Panc1 (cell line): ENCODE measurements at regions not wholly inside any gene's neighbourhood (a gene's known extent, or its start where the extent isn't known, plus 50 kb on each side); places are given as distances from the start of the nearest gene placed in this dataset.

ENCODE experiments used
- ATAC-seq: fragments of 200-7000 bp; cut with Tn5 transposase; 2 replicates; pipeline ENCODE4 v1.9.1; 2020; ENCODE audit warnings: mild to moderate bottlenecking, moderate library complexity
- BruUV-seq: library from RNA; stranded (reverse); fragments of 400-500 nt; replicated peaks from 2 replicates; lab custom pipeline; 2021; lab: Mats Ljungman, UMichigan
- CTCF ChIA-PET: fragments of 300-600 bp; sonication (Branson Sonifier 250); formaldehyde crosslinking; loops from one replicate; lab custom pipeline; 2022; ENCODE audit warnings: antibody characterized with exemption; lab: Charles Lee
- POLR2A ChIA-PET: fragments of 300-600 bp; sonication (Branson Sonifier 250); formaldehyde crosslinking; loops from one replicate; lab custom pipeline; 2022; ENCODE audit warnings: antibody characterized with exemption; lab: Charles Lee
- DNase-seq: peaks from one replicate; pipeline ENCODE4 v3.0.0-alpha.2; 2010; ENCODE audit warnings: low read depth, low spot score
- H3K27ac ChIP-seq: 2 replicates; pipeline ENCODE4 v1.5.1; 2011; ENCODE audit warnings: mild to moderate bottlenecking, low read length, inconsistent platforms
- H3K27me3 ChIP-seq: fragments of 200-500 bp; sonication (Bioruptor generic); 2 replicates; pipeline ENCODE4 v1.6.0; 2014; ENCODE audit warnings: low read length, inconsistent platforms; ENCODE audit not compliant: control insufficient read depth, insufficient read depth
- H3K36me3 ChIP-seq: fragments of 200-500 bp; sonication (Bioruptor generic); 2 replicates; pipeline ENCODE4 v1.5.1; 2014; ENCODE audit warnings: inconsistent platforms, mild to moderate bottlenecking, low read length, moderate library complexity; ENCODE audit not compliant: control insufficient read depth, insufficient read depth
- H3K4me1 ChIP-seq: 2 replicates; pipeline ENCODE4 v1.5.1; 2011; ENCODE audit warnings: inconsistent platforms, mild to moderate bottlenecking, low read length, moderate library complexity; ENCODE audit not compliant: control insufficient read depth, insufficient read depth
- H3K4me3 ChIP-seq, 2 experiments: 2 replicates each; pipeline ENCODE4 v1.5.1; 2011 to 2012; ENCODE audit warnings: low read depth in 2 of 2, low read length in 2 of 2, mild to moderate bottlenecking in 2 of 2, inconsistent platforms in 1 of 2, moderate library complexity in 1 of 2
- H3K9me3 ChIP-seq: fragments of 200-500 bp; sonication (Bioruptor generic); 2 replicates; pipeline ENCODE4 v1.5.1; 2014; ENCODE audit warnings: low read depth, mild to moderate bottlenecking, inconsistent platforms, low read length, moderate library complexity; ENCODE audit not compliant: control insufficient read depth, insufficient read depth
- CTCF ChIP-seq: fragments of 450-650 bp; IDR thresholded peaks from 2 replicates; pipeline ENCODE4 v1.5.1; 2017; ENCODE audit warnings: mild to moderate bottlenecking
- POLR2AphosphoS5 ChIP-seq: IDR thresholded peaks from 2 replicates; pipeline ENCODE4 v1.6.1; 2012; ENCODE audit warnings: mild to moderate bottlenecking, low read depth, low read length, moderate library complexity
- REST ChIP-seq, 2 experiments: IDR thresholded peaks; 2 replicates each; pipeline ENCODE4 v1.6.1; 2011 to 2012; ENCODE audit warnings: low read depth in 2 of 2, control low read depth in 1 of 2, low read length in 1 of 2, mild to moderate bottlenecking in 1 of 2, moderate library complexity in 1 of 2; ENCODE audit not compliant: insufficient read depth in 1 of 2
- SIN3A ChIP-seq: IDR thresholded peaks from 2 replicates; pipeline ENCODE4 v1.6.1; 2012; ENCODE audit warnings: low read depth, mild to moderate bottlenecking, low read length, moderate library complexity, borderline replicate concordance; ENCODE audit not compliant: insufficient read depth
- TCF7L2 ChIP-seq: IDR thresholded peaks from 2 replicates; pipeline ENCODE4 v1.6.1; 2011; ENCODE audit warnings: mild to moderate bottlenecking, low read depth, low read length, inconsistent platforms
- in situ Hi-C: cut with HindIII; loops from 2 replicates; pipeline ENCODE4 v1.10.0; 2016; ENCODE audit warnings: low sequenced_read_pairs, low pct_unique_long_range_greater_than_20kb
- intact Hi-C: fragments of 100-400 bp; cut with micrococcal nuclease; formaldehyde crosslinking; loops from one replicate; pipeline ENCODE4 v1.10.0; 2022; ENCODE audit not compliant: unreplicated experiment

- Histone ChIP-seq H3K27ac (no peak overlapping the region), H3K27me3 (no peaks in the 10 kb centered on the region; the same call in 1 of the 2 replicates), H3K9me3 (peaks cover 7% of the 10 kb centered on the region; the same call in 1 of the 2 replicates), H3K4me1 (no peaks in the 10 kb centered on the region), H3K4me3 (no peak overlapping the region), H3K36me3 (no peaks in the 10 kb centered on the region)
- BruUV-seq: no TSS peak
- intact Hi-C loops (no loop called here), in situ Hi-C loops (no loop called here)
- no peak for TF ChIP-seq TCF7L2
- TF ChIP-seq SIN3A: no peak
- TF ChIP-seq POLR2AphosphoS5: no peak
- no peak for TF ChIP-seq CTCF
- TF ChIP-seq REST (IDR thresholded peaks at IDR 0.05; ENCODE audit: insufficient read depth in 1 of 2, low read depth in 2 of 2, low read length in 1 of 2): no peak
- no peak for DNase-seq
- CTCF ChIA-PET: no interaction called here
- POLR2A ChIA-PET: no interaction called here
- ATAC-seq: no peak
Observed at GRCh38 chr2:171627412-171627811, 59.9 kb upstream of the DYNC1I2 start.

GRCh38 chr2:171629113-171629512 is 58.2 kb upstream of the DYNC1I2 start:
- TF ChIP-seq POLR2AphosphoS5 (no peak), TCF7L2 (no peak), CTCF (no peak), REST (IDR thresholded peaks at IDR 0.05; ENCODE audit: insufficient read depth in 1 of 2, low read depth in 2 of 2, low read length in 1 of 2) (no peak), SIN3A (no peak)
- Histone ChIP-seq H3K27me3 (no peaks in the 10 kb centered on the region; the same call in 1 of the 2 replicates), H3K36me3 (no peaks in the 10 kb centered on the region), H3K4me3 (no peak overlapping the region), H3K4me1 (no peaks in the 10 kb centered on the region), H3K9me3 (peaks cover 7% of the 10 kb centered on the region; the same call in 1 of the 2 replicates), H3K27ac (no peak overlapping the region)
- ATAC-seq (no peak), DNase-seq (no peak)
- intact Hi-C loops: no loop called here
- ChIA-PET CTCF (no interaction called here), POLR2A (no interaction called here)
- in situ Hi-C loops: no loop called here
- BruUV-seq: no TSS peak
